NCI-H187 treated with DMSO at 0.1 percent for 48 hours (cell line): ENCODE measurements at regions not wholly inside any gene's neighbourhood (a gene's known extent, or its start where the extent isn't known, plus 50 kb on each side); places are given as distances from the start of the nearest gene placed in this dataset.
A peak's percentile ranks its signal among the peaks of the same experiment; 100 is the strongest.

Experiments used
- DNase-seq: peaks from one replicate; lab custom pipeline; 2025; lab: John Stamatoyannopoulos, UW

DNA sequence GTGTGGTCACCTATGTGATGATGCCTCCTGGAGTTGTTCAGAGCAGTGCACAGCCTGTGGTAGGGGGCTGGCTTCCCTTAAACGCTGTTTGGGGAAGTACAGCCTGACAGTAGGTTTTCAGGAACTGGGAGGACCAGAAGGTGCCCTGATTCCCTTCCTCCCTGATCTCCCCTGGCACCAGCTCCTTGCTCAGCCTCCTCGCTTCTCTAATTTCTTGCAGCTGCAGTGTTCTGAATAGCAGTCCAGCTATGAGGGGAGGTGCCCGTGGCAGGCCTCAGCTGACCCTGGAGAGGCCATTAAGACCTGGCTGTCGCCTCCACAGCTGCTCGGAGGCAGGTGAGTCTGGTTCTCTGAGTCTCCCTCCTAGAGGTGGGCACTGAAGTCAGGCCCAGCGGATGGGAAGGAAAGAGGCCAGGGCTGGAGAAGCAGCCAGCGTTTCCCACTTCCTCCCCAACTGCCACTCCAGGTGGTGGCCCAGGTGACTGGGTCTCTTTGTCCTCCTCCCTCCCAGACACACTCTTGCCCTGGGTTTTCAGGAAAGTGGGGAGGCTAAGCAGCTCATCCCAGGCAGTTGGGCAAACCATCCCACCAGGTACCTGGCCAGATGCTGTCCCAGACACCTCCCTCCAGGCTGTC, 52.0 kb upstream of the RPL11 start:
- no peak for DNase-seq

- no peak for DNase-seq
Measured at GRCh38 chr1:23638786-23639241, 52.8 kb upstream of the RPL11 start.

DNA sequence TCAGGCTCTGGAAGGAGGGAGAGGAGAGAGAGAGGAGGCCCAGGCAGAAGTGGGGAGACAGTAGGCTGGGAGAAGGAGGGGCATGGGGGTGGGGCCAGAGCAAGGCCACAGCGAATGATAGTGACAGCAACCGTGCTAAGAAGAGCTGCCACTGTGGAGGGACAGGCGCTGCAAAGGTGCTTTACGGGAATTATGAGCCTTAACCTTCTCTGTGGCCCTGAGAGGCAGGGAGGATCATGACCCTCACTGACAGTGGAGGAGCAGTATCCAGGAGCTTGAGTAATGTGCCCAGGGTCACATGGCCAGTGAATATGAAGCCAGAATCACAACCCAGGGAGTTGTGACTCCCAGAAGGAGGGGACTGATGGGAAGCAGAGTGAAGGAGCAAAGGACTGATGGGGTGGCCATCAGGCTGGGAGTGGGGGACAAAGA, 53.4 kb upstream of the RPL11 start:
- DNase-seq: no peak

DNA sequence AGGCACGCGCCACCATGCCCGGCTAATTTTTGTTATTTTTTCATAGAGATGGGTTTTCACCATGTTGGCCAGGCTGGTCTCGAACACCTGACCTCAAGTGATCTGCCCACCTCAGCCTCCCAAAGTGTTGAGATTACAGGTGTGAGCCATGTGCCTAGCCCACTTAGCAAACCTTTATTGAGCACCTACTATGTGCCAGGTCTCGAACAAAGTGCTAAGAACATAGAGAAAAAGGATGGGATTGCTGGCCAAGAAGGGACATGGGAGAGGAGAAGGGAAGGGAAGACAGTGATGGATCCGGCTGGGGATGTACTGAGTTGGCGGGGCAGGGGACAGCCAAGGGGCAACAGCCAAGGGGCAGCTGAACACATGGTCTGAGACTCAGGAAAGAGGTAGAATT, 55.6 kb upstream of the RPL11 start:
- no peak for DNase-seq

DNA sequence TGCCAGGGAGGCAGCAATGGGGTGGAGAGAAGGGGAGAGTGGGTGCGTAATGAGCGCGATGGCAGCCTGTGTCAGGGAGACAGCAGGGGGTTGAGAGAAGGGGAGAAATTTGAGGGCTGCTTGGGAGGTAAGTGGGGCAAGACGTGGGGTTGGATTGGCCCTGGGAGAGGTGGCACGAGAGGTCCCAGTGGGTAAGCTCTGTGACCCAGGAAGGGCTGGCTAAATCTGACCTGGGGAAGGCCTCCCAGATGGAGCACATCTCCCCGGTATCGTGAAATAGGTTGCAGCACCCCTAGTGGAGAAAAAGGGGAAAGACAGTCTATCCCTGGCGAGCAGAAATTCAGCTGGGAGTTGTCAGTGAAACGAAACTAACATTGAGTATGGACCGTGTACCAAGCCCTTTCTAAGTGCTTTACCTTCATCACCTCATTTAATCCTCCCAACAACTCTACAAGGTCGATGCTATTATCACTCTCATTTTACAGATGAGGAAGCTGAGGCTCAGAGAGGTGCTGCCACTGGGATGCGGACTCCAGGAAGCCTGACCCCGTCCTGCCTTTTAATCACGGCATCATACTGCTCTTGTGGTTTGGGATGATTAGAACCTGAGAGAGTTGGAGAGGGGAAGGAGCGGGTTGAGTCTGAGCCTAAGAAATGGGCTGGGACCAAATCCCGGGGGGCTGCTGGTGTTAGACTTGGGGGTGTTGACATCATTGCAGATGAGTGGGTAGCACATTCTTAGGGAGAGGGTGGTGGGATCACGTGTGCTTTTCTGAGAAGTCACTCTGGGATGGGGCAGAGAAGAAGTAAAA, 56.6 kb upstream of the RPL11 start:
- DNase-seq: peak; percentile 30

DNA sequence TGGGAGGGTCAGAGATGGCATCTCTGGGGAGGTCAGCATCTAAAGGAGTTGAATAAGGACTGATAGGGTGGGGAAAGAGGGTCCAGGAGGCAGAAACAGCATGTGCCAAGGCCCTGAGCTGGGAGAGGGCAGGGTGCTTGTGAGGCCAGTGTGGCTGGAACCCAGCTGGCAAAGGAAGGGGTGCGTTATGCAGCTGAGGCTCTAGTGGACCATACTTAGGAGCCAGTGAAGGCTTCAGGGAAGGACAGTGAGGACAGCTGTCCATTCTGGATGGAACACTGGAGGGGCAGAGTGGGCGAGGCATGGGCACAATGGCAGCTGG, 57.1 kb upstream of the RPL11 start:
- no peak for DNase-seq

DNA sequence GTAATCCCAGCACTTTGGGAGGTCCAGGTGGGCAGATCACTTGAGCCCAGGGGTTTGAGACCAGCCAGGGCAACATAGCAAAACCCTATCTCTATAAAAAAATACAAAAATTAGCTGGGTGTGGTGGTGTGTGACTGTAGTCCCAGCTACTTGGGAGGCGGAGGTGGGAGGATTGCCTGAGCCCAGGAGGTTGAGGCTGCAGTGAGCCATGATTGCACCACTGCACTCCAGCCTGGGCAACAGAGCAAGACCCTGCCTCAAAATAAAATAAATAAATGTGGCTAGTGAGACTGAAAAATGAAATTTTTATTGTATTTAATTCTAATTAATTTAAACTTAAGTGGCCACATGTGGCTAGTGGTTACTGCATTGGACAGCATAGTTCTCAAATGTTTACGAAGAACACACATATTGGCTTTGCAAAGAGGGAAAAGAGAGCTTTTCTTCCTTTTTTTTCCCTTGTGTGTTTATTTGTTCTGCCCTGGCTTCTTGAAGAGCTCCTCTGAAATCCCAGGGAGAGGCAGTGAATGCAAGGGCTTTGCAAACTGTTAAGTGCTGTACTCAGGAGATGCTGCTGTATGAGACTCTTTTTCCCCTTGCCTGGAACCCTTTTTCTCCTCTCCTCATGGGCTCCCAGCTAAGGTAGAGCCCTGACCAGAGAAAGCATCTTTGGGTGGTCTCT, 59.0 kb upstream of the RPL11 start:
- no peak for DNase-seq

DNA sequence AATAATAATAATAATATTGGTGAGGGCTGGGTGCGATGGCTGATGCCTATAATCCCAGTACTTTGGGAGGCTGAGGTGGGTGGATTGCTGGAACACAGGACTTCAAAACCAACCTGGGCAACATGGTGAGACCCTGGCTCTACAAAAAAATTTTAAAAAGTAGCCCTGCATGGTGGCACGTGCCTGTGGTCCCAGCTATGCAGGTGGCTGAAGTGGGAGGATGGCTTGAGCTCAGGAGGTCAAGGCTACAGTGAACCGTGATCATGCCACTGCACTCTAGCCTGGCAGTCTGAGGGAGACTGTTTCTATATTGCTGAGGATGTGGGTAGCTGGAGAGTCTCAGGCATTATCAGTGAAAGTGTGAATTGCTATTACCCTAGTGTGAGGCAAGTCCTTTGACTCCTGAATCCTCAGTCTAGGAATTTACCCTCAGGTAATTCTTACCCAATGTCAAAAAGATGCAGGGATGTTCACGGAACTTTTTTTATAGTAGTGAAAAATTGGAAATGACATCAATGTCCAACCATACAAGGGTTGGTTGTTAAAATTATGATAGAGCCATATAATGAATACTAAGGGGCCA, 61.8 kb upstream of the RPL11 start:
- DNase-seq: no peak

GRCh38 chr1:23628951-23629387, 62.6 kb upstream of the RPL11 start:
- DNase-seq: no peak

DNA sequence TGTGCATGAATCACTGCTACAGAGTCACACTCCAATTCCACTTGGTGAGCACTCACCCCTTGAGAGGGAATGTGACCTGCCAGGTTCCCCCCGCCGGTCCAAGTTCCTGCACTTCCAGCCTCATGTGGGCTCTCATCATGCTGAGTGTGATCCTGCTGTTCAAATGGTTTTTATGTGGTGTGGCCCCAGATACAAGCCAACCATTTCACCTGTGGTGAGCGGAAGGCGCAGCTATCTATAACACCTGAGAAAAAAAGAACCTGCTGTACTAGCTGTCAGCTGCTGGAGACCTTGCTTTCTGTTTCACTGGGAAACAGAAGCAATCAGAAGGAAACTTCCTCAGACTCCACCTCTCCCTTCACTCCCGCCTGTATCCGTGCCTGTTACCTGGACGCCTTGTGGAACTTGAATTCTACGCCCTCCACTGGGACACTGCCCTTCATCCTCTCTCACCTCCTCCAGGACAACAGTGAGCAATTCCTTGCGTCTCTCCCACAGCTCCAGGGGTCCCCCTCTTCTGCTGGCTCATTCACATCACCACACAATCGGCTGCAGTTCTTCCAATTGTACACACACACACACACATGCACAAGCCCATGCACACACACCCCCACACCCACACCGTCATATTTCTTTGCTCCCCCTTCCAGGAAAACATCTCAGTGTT, 64.4 kb upstream of the RPL11 start:
- peak; percentile 48 for DNase-seq

- DNase-seq: no peak
Measured at GRCh38 chr1:23625929-23626535, 65.6 kb upstream of the RPL11 start.

GRCh38 chr1:23625459-23625858, 66.1 kb upstream of the RPL11 start:
- no peak for DNase-seq

DNA sequence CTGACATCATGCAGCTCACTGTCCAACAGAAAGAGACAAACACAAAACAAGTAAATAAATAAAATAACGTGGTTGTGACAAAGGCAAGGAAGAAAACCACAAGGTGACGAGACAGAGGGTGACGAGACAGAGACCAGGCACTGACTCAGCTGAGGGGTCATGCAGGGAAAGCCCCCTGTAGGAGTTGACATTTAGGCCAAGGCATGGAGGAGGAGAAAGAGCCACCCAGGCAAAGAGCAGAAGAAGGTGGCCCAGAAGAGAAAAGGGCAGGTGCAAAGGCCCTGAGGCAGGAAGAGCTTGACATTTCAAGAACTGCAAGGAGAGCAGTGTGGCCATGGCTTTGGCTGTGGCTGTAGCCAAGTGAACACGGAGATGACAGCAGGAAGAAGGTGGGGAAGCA, 65.1 kb upstream of the ID3 start:
- no peak for DNase-seq

GRCh38 chr1:23622284-23622683, 63.0 kb upstream of the ID3 start:
- no peak for DNase-seq

- DNase-seq: no peak
Measured at GRCh38 chr1:23620605-23621004, 61.3 kb upstream of the ID3 start.

- DNase-seq: peak; percentile 47
Measured at GRCh38 chr1:23619299-23620188, 60.2 kb upstream of the ID3 start.

DNA sequence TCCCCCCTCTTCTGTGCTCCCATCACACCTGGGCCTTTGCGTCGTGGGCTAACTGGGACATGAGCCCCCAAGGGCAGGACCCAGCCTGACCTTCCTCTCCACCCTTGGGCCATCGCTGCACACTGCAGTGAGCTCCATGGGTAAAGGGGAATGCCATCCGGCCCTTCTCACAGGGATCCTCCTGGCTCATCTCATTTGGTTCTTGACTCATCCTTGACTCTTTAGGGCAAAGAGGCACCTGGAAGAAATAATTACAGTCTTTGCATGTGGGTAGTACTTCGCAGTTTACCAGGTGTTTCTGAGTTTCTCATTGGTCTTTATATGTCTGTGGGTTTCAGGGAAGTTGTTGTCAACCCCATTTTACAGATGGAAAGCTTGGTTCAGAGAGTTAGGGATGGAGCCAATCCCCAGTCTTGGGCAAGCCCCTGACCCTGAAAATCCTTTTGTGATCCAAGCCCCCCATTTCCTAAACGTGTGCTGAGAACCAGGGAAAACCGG, 59.3 kb upstream of the ID3 start:
- DNase-seq: no peak

GRCh38 chr1:23617084-23617521, 57.8 kb upstream of the ID3 start:
- no peak for DNase-seq

GRCh38 chr1:23616292-23616824, 57.1 kb upstream of the ID3 start:
- no peak for DNase-seq

DNA sequence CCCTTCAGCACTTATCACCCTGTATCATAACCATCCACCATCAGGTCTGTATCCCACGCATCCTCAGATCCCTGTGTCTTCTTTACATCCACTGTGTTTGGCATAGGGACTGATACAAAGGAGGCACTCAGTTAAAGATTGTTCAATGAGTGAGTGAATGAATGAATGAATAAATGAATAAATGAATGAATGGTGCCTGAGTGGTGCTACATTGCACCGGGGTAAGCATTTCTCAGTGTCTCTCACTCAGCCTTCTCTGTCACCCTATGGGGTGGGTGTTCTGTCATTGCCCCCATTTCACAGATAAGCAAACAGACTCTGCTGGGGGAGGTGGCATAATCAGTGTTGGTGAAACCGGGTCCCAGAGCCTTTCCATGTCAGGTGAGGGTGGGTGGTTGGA, 56.6 kb upstream of the ID3 start:
- no peak for DNase-seq
